ENCODE measurements at regions not wholly inside any gene's neighbourhood (a gene's known extent, or its start where the extent isn't known, plus 50 kb on each side); places are given as distances from the start of the nearest gene placed in this dataset.

DNA sequence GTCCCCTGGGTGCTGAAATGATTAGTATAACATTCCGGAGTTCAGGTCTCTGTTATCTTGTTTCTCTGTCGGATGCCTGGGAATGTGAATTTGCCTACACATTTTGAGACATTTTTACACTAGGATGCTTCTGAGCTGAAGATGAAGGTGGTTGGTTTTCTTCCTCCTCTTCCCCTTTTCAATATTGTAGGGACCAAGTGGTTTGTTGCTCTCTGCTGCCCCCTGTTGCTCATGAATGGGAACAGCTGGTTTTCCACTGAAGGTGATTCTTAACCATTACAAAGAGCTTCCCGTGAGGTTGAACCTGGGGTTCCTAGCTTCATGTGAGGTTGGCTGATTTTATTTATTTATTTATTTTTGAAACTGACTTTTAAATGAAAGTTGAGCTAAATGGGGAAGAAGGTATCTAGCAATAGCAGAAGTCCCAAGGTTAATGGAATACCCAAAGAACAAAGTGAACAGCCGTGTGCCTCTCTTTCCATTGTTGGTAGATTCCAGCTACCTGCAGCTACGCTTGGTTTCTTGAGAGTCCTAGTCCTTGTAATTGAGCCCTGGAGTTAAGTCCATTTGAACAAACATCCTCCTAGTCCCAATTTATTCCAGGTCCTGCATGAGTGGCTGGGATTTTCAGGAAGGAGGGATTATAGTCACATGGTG is 983.9 kb upstream of the EEF2KMT start:
- TF ChIP-seq EZH2phosphoT487 (IDR thresholded peaks at IDR 0.05; ENCODE audit: insufficient read depth, low read depth) (no peak), EZH2 (IDR thresholded peaks at IDR 0.05; ENCODE audit: insufficient read depth, poor library complexity, severe bottlenecking) (no peak)

Measured in GM23248 (cell line).